C4-2B (cell line): ENCODE measurements at regions not wholly inside any gene's neighbourhood (a gene's known extent, or its start where the extent isn't known, plus 50 kb on each side); places are given as distances from the start of the nearest gene placed in this dataset.

Source experiments
- ZFX ChIP-seq: fragments of 450-650 bp; IDR thresholded peaks from 2 replicates; pipeline ENCODE4 v1.6.1; 2017
- TF ChIP-seq, protein P1 (sequence below): fragments of 450-650 bp; conservative IDR thresholded peaks from 2 replicates; pipeline ENCODE4 v1.5.1; 2017; ENCODE audit warnings: mild to moderate bottlenecking

DNA sequence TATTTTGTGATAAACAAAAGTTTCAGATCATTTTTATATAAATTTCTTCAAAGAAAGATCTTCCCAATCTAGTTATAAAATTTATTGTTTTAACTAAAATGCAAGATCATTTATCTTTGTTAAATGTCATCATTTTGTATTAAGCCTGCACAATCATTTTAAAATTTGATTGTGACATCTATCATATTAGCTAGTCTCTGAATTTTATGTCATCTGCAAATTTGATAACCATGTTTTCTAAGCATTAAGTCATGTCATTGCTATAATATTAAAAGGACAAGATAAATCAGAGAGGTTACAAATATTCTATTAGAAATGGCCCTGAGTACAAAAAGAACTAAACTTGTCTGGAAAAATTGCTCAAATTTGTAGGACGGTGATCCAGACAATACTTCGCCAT is 175.9 kb downstream of the PTN start:
- TF ChIP-seq, protein P1, sequence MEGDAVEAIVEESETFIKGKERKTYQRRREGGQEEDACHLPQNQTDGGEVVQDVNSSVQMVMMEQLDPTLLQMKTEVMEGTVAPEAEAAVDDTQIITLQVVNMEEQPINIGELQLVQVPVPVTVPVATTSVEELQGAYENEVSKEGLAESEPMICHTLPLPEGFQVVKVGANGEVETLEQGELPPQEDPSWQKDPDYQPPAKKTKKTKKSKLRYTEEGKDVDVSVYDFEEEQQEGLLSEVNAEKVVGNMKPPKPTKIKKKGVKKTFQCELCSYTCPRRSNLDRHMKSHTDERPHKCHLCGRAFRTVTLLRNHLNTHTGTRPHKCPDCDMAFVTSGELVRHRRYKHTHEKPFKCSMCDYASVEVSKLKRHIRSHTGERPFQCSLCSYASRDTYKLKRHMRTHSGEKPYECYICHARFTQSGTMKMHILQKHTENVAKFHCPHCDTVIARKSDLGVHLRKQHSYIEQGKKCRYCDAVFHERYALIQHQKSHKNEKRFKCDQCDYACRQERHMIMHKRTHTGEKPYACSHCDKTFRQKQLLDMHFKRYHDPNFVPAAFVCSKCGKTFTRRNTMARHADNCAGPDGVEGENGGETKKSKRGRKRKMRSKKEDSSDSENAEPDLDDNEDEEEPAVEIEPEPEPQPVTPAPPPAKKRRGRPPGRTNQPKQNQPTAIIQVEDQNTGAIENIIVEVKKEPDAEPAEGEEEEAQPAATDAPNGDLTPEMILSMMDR: no peak
- TF ChIP-seq ZFX: no peak
